H1 (cell line): ENCODE measurements at regions not wholly inside any gene's neighbourhood (a gene's known extent, or its start where the extent isn't known, plus 50 kb on each side); places are given as distances from the start of the nearest gene placed in this dataset.

Experiments
- CTCF ChIA-PET: fragments of 300-600 bp; sonication (Branson Sonifier 250); formaldehyde crosslinking; loops from one replicate; lab custom pipeline; 2021; ENCODE audit not compliant: partially characterized antibody; lab: Charles Lee
- POLR2A ChIA-PET: fragments of 300-600 bp; sonication (Branson Sonifier 250); formaldehyde crosslinking; loops from one replicate; lab custom pipeline; 2021; ENCODE audit warnings: inconsistent platforms; ENCODE audit not compliant: partially characterized antibody; lab: Charles Lee
- DNase-seq, 2 experiments: peaks; one replicate each; pipeline versions ENCODE4 v3.0.0 to v3.0.0-alpha.2; 2010 to 2022; ENCODE audit warnings: low spot score in 2 of 2, low read depth in 1 of 2, mixed read lengths in 1 of 2
- FAIRE-seq: peaks from 2 replicates; lab custom pipeline; 2011; peaks lifted over from hg19 to GRCh38; lab: Jason Lieb, UNC
- H2AFZ ChIP-seq: 2 replicates; pipeline ENCODE4 v1.8.1; 2012; ENCODE audit warnings: low read length, inconsistent platforms
- H2AK5ac ChIP-seq: 2 replicates; pipeline ENCODE4 v1.6.1; 2013; ENCODE audit warnings: low read depth, low read length
- H2BK120ac ChIP-seq: replicated peaks from 2 replicates; pipeline ENCODE3; 2013; ENCODE audit warnings: low read depth, low read length, inconsistent platforms
- H2BK12ac ChIP-seq: 2 replicates; pipeline ENCODE4 v1.6.1; 2013; ENCODE audit warnings: low read depth, low read length
- H2BK15ac ChIP-seq: 2 replicates; pipeline ENCODE4 v1.6.1; 2013; ENCODE audit warnings: low read length
- H2BK20ac ChIP-seq: 2 replicates; pipeline ENCODE4 v1.6.1; 2013; ENCODE audit warnings: low read length
- H2BK5ac ChIP-seq: 2 replicates; pipeline ENCODE4 v1.6.1; 2013; ENCODE audit warnings: low read depth, low read length
- H3K14ac ChIP-seq: 2 replicates; pipeline ENCODE4 v1.6.1; 2013; ENCODE audit warnings: inconsistent platforms; ENCODE audit not compliant: insufficient read length
- H3K18ac ChIP-seq: 2 replicates; pipeline ENCODE4 v1.6.1; 2013; ENCODE audit warnings: low read length; ENCODE audit errors: extremely low read depth
- H3K23ac ChIP-seq: 2 replicates; pipeline ENCODE4 v1.6.1; 2013; ENCODE audit warnings: inconsistent platforms; ENCODE audit not compliant: insufficient read length
- H3K23me2 ChIP-seq: 2 replicates; pipeline ENCODE4 v1.6.1; 2013; ENCODE audit warnings: low read depth, low read length
- H3K27ac ChIP-seq: 2 replicates; pipeline ENCODE4 v1.6.1; 2011; ENCODE audit warnings: low read depth, low read length, inconsistent platforms
- H3K27me3 ChIP-seq, 4 experiments: replicated peaks in 1 of 4; 1 replicate in 1 of 4; 2 replicates in 3 of 4; pipeline versions ENCODE4 v1.6.1 to v1.8.1; 2011 to 2013; ENCODE audit warnings: low read length in 3 of 4, mild to moderate bottlenecking in 3 of 4, inconsistent platforms in 2 of 4, mixed read lengths in 2 of 4, moderate library complexity in 1 of 4; ENCODE audit not compliant: control insufficient read depth in 3 of 4, insufficient read depth in 3 of 4; ENCODE audit errors: extremely low read depth in 1 of 4
- H3K36me3 ChIP-seq, 4 experiments: 2 replicates each; pipeline versions ENCODE4 v1.6.1 to v1.8.1; 2011 to 2013; ENCODE audit warnings: mild to moderate bottlenecking in 4 of 4, low read length in 3 of 4, moderate library complexity in 2 of 4, control low read depth in 1 of 4, inconsistent platforms in 1 of 4; ENCODE audit not compliant: insufficient read depth in 4 of 4, control insufficient read depth in 2 of 4
- H3K4ac ChIP-seq: replicated peaks from 2 replicates; pipeline ENCODE3; 2013; ENCODE audit warnings: low read length, low read depth, mixed read lengths, inconsistent platforms; ENCODE audit not compliant: insufficient read length
- H3K4me1 ChIP-seq, 4 experiments: replicated peaks in 1 of 4; 1 replicate in 1 of 4; 2 replicates in 3 of 4; pipeline versions ENCODE4 v1.6.1 to v1.8.1; 2011 to 2013; ENCODE audit warnings: low read length in 3 of 4, inconsistent platforms in 2 of 4, mixed read lengths in 1 of 4; ENCODE audit not compliant: insufficient read depth in 4 of 4, control insufficient read depth in 3 of 4
- H3K4me2 ChIP-seq, 2 experiments: 2 replicates each; pipeline versions ENCODE4 v1.6.1 to v1.8.1; 2011 to 2013; ENCODE audit warnings: low read depth in 2 of 2, low read length in 2 of 2, control low read depth in 1 of 2, inconsistent platforms in 1 of 2, mild to moderate bottlenecking in 1 of 2; ENCODE audit not compliant: insufficient read depth in 1 of 2
- H3K4me3 ChIP-seq, 4 experiments: fragments of 200-600, 300-600 bp in 1 of 4; sonication (generic), shearing (Covaris generic), sonication (Bioruptor Twin) in 1 of 4; 2 replicates each; pipeline versions ENCODE4 v1.5.1 to v1.8.1; 2011 to 2016; ENCODE audit warnings: low read length in 4 of 4, low read depth in 3 of 4, control low read depth in 2 of 4, inconsistent platforms in 2 of 4, mild to moderate bottlenecking in 2 of 4, mixed read lengths in 1 of 4, moderate library complexity in 1 of 4; ENCODE audit not compliant: insufficient read depth in 2 of 4; ENCODE audit errors: extremely low read depth in 1 of 4
- H3K56ac ChIP-seq: replicated peaks from 2 replicates; pipeline ENCODE3; 2013; ENCODE audit warnings: low read depth, mild to moderate bottlenecking, mixed read lengths, low read length, inconsistent platforms; ENCODE audit not compliant: insufficient read length
- H3K79me1 ChIP-seq: 2 replicates; pipeline ENCODE4 v1.6.1; 2013; ENCODE audit warnings: low read depth, low read length, control low read depth
- H3K79me2 ChIP-seq, 2 experiments: 2 replicates each; pipeline versions ENCODE4 v1.6.1 to v1.8.1; 2012 to 2013; ENCODE audit warnings: low read length in 2 of 2, mild to moderate bottlenecking in 2 of 2, inconsistent platforms in 1 of 2; ENCODE audit not compliant: insufficient read depth in 2 of 2, control insufficient read depth in 1 of 2
- H3K9ac ChIP-seq, 4 experiments: replicated peaks in 1 of 4; 1 replicate in 1 of 4; 2 replicates in 3 of 4; pipeline versions ENCODE4 v1.6.1 to v1.8.1; 2011 to 2013; ENCODE audit warnings: low read depth in 3 of 4, low read length in 3 of 4, control low read depth in 2 of 4, mild to moderate bottlenecking in 2 of 4, moderate library complexity in 2 of 4, inconsistent platforms in 1 of 4; ENCODE audit errors: extremely low read depth in 1 of 4
- H3K9me3 ChIP-seq, 2 experiments: 2 replicates each; pipeline versions ENCODE4 v1.6.1 to v1.8.1; 2012 to 2013; ENCODE audit warnings: mild to moderate bottlenecking in 2 of 2, moderate library complexity in 2 of 2, control low read depth in 1 of 2, inconsistent platforms in 1 of 2, low read depth in 1 of 2, low read length in 1 of 2, mixed read lengths in 1 of 2; ENCODE audit not compliant: insufficient read depth in 2 of 2
- H4K20me1 ChIP-seq, 2 experiments: replicated peaks in 1 of 2; 2 replicates each; pipeline versions ENCODE3 to v1.8.1; 2011 to 2013; ENCODE audit warnings: inconsistent platforms in 2 of 2, low read length in 2 of 2, mild to moderate bottlenecking in 1 of 2; ENCODE audit not compliant: insufficient read depth in 2 of 2, control insufficient read depth in 1 of 2
- H4K5ac ChIP-seq: 2 replicates; pipeline ENCODE4 v1.6.1; 2013; ENCODE audit warnings: low read length, low read depth, mixed read lengths, inconsistent platforms; ENCODE audit not compliant: insufficient read length
- H4K8ac ChIP-seq: 2 replicates; pipeline ENCODE4 v1.8.0; 2013; ENCODE audit warnings: mild to moderate bottlenecking, moderate library complexity, low read length, inconsistent platforms; ENCODE audit not compliant: insufficient read depth; ENCODE audit errors: extremely low read depth
- H4K91ac ChIP-seq: replicated peaks from 2 replicates; pipeline ENCODE3; 2013; ENCODE audit warnings: low read length, mixed read lengths, inconsistent platforms; ENCODE audit not compliant: insufficient read length
- MAFK ChIP-seq: IDR thresholded peaks from 2 replicates; pipeline ENCODE4 v1.6.1; 2012; ENCODE audit warnings: low read depth, mild to moderate bottlenecking, improper control_type of control experiment, low read length
- WGBS, 2 experiments: shearing (Covaris generic) in 1 of 2; methylation state at CpG; one replicate each; pipeline versions ENCODE4 v1.1.6 to v1.1.7; 2013 to 2015; ENCODE audit warnings: low lambda C conversion rate in 2 of 2, mixed read lengths in 2 of 2, inconsistent platforms in 1 of 2, low coverage in 1 of 2, missing lambda C conversion rate in 1 of 2; ENCODE audit not compliant: insufficient replicate concordance in 2 of 2, insufficient coverage in 1 of 2, insufficient read length in 1 of 2; ENCODE audit errors: extremely low coverage in 1 of 2, missing lambda C conversion rate in 1 of 2; 5-methylcytosine and 5-hydroxymethylcytosine counted together

DNA sequence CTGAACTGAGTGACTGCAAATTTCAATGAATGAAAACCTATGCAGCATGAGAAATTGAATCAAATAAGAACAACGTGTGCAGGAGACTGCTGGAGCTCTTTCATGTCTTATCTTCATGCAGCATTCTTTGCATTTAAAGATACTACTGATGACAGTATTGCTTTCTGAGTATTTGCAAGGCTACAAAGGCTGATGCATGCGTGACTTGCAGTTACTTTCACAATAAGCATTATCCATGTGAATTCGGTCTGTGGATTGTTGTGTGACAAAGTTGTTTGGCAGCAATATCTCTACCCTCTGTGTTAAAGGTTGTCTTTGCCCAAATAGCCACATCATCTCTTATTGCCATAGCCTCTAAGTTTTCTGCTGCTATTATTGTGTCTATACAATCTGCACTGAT is 102.1 kb upstream of the FBXL17 start:
- Histone ChIP-seq H2BK15ac (no peak overlapping the region), H4K20me1 (no peaks in the 10 kb centered on the region), H3K23ac (no peak overlapping the region), H3K4me3 (no peak overlapping the region)
- TF ChIP-seq MAFK = no peak
- TF ChIP-seq, all 59 proteins: peak for 0
- Histone ChIP-seq H3K79me1 (no peaks in the 10 kb centered on the region), H3K4ac (no peak overlapping the region), H3K18ac (no peak overlapping the region), H3K4me2 (no peak overlapping the region), H2BK5ac (no peak overlapping the region), H4K5ac (no peak overlapping the region), H4K91ac (no peak overlapping the region), H3K23me2 (no peaks in the 10 kb centered on the region), H2BK120ac (no peak overlapping the region), H3K27me3 (no peaks in the 10 kb centered on the region), H2AFZ (peak overlapping the region; percentile 27; the same call in 1 of the 2 replicates), H3K9me3 (no peaks in the 10 kb centered on the region), H2BK20ac (no peak overlapping the region), H2BK12ac (no peak overlapping the region), H3K14ac (no peak overlapping the region), H3K79me2 (no peaks in the 10 kb centered on the region), H3K56ac (no peak overlapping the region), H3K9ac (no peak overlapping the region), H4K8ac (no peak overlapping the region), H2AK5ac (no peak overlapping the region), H3K36me3 (no peaks in the 10 kb centered on the region), H3K27ac (no peak overlapping the region), H3K4me1 (no peaks in the 10 kb centered on the region)
- ChIA-PET POLR2A (no interaction called here), CTCF (interaction anchor here (1.1 kb wide), 1 partner anchor 37 kb away, joined by 3 read pairs; no protein-coding TSS in a partner anchor)
- WGBS, 2 experiments = 89% methylated on average over 3 of the region's 3 CpGs; no CpG with 5 or more reads in 1 of the 2 experiments
- FAIRE-seq (no peak), DNase-seq (no peak)
